Activated naive CD8-positive, alpha-beta T cell treated with anti-CD3 and anti-CD28 coated beads, Interleukin-2, amount 10 ng/mL, durations not matched to agents 7 days and 5 days (primary cell): ENCODE measurements at regions not wholly inside any gene's neighbourhood (a gene's known extent, or its start where the extent isn't known, plus 50 kb on each side); places are given as distances from the start of the nearest gene placed in this dataset.

Experiments
- ATAC-seq: fragments of 150-1000 bp; cut with Tn5 transposase; one replicate; pipeline ENCODE4 v1.10.0; 2021; ENCODE audit warnings: low read depth, moderate library complexity
- POLR2A ChIA-PET: fragments of 350-600 bp; sonication (Branson Sonifier 250); formaldehyde crosslinking; loops from one replicate; lab custom pipeline; 2021; ENCODE audit warnings: antibody characterized with exemption; lab: Charles Lee
- DNase-seq: peaks from one replicate; pipeline ENCODE4 v3.0.0; 2021
- H3K27ac Mint-ChIP-seq: one replicate; pipeline ENCODE4 v1.8.0; 2022; ENCODE audit warnings: mild to moderate bottlenecking, mixed read lengths
- H3K27me3 Mint-ChIP-seq: one replicate; pipeline ENCODE4 v1.8.0; 2022; ENCODE audit warnings: mild to moderate bottlenecking, moderate library complexity, mixed read lengths
- H3K36me3 Mint-ChIP-seq: one replicate; pipeline ENCODE4 v1.8.0; 2021; ENCODE audit warnings: mild to moderate bottlenecking, mixed read lengths
- H3K4me1 Mint-ChIP-seq: one replicate; pipeline ENCODE4 v1.8.0; 2021; ENCODE audit warnings: mixed read lengths
- H3K4me3 Mint-ChIP-seq: one replicate; pipeline ENCODE4 v1.8.0; 2022; ENCODE audit warnings: mild to moderate bottlenecking, moderate library complexity, mixed read lengths
- H3K9me3 Mint-ChIP-seq: one replicate; pipeline ENCODE4 v1.8.0; 2021; ENCODE audit warnings: mixed read lengths

DNA sequence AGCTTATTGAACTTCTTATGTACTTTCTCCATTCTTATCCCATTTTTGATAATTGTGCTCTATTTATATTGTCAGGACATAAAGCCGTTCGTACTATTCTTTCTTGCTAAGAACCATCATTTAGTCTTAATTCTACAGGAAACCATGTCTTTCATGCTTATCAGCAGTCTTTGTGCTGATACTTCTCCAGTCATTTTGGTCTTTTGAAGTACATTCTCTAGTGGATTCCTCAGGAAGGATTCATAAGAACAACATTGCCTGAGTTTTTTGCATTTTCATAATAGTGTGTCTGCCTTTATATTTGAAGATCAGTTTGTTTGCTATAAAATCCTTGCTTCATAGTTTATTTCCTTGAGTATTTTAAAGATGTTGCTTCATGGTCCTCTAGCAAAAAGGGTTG, 126.6 kb upstream of the NEO1 start:
- Mint-ChIP-seq H3K27me3 (peaks cover 50% of the 10 kb centered on the region), H3K4me3 (no peak overlapping the region), H3K27ac (no peak overlapping the region), H3K36me3 (peaks cover 1% of the 10 kb centered on the region), H3K9me3 (no peaks in the 10 kb centered on the region), H3K4me1 (peaks cover 1% of the 10 kb centered on the region)
- no peak for DNase-seq
- no peak for ATAC-seq
- POLR2A ChIA-PET = no interaction called here

GRCh38 chr15:72923289-72923688, 129.0 kb upstream of the NEO1 start:
- Mint-ChIP-seq H3K4me3 (no peak overlapping the region), H3K27ac (no peak overlapping the region), H3K4me1 (peaks cover 1% of the 10 kb centered on the region), H3K9me3 (no peaks in the 10 kb centered on the region), H3K36me3 (peaks cover under 1% of the 10 kb centered on the region), H3K27me3 (peaks cover 42% of the 10 kb centered on the region)
- no peak for DNase-seq
- ATAC-seq = no peak
- POLR2A ChIA-PET = no interaction called here

GRCh38 chr15:72920551-72920950, 131.7 kb upstream of the NEO1 start:
- Mint-ChIP-seq H3K27me3 (peaks cover 27% of the 10 kb centered on the region), H3K9me3 (no peaks in the 10 kb centered on the region), H3K27ac (no peak overlapping the region), H3K4me1 (no peaks in the 10 kb centered on the region), H3K4me3 (no peak overlapping the region), H3K36me3 (no peaks in the 10 kb centered on the region)
- no peak for DNase-seq
- ATAC-seq = no peak
- POLR2A ChIA-PET = no interaction called here

GRCh38 chr15:72919936-72920465, 132.3 kb upstream of the NEO1 start:
- H3K9me3 Mint-ChIP-seq = no peaks in the 10 kb centered on the region
- no peaks in the 10 kb centered on the region for H3K36me3 Mint-ChIP-seq
- no peak overlapping the region for H3K27ac Mint-ChIP-seq
- no peak overlapping the region for H3K4me3 Mint-ChIP-seq
- peaks cover 26% of the 10 kb centered on the region for H3K27me3 Mint-ChIP-seq
- ATAC-seq = no peak
- H3K4me1 Mint-ChIP-seq = no peaks in the 10 kb centered on the region
- no peak for DNase-seq
- POLR2A ChIA-PET = no interaction called here

- ATAC-seq (no peak), DNase-seq (no peak)
- H3K4me3 Mint-ChIP-seq = no peak overlapping the region
- no peak overlapping the region for H3K27ac Mint-ChIP-seq
- H3K4me1 Mint-ChIP-seq = no peaks in the 10 kb centered on the region
- H3K27me3 Mint-ChIP-seq = peaks cover 13% of the 10 kb centered on the region
- no peaks in the 10 kb centered on the region for H3K9me3 Mint-ChIP-seq
- POLR2A ChIA-PET = no interaction called here
- no peaks in the 10 kb centered on the region for H3K36me3 Mint-ChIP-seq
Measured at GRCh38 chr15:72916897-72917296, 133.3 kb upstream of the ADPGK start.

GRCh38 chr15:72916378-72916777, 132.8 kb upstream of the ADPGK start:
- Mint-ChIP-seq H3K36me3 (no peaks in the 10 kb centered on the region), H3K27me3 (peaks cover 8% of the 10 kb centered on the region), H3K27ac (no peak overlapping the region), H3K9me3 (no peaks in the 10 kb centered on the region), H3K4me1 (no peaks in the 10 kb centered on the region), H3K4me3 (no peak overlapping the region)
- DNase-seq = no peak
- no peak for ATAC-seq
- POLR2A ChIA-PET = no interaction called here

GRCh38 chr15:72915843-72916242, 132.3 kb upstream of the ADPGK start:
- ATAC-seq = no peak
- H3K4me3 Mint-ChIP-seq = no peak overlapping the region
- POLR2A ChIA-PET = no interaction called here

GRCh38 chr15:72912996-72913395, 129.4 kb upstream of the ADPGK start:
- Mint-ChIP-seq H3K4me1 (no peaks in the 10 kb centered on the region), H3K36me3 (no peaks in the 10 kb centered on the region), H3K27ac (no peak overlapping the region), H3K4me3 (no peak overlapping the region), H3K27me3 (peaks cover 2% of the 10 kb centered on the region), H3K9me3 (no peaks in the 10 kb centered on the region)
- ATAC-seq (no peak), DNase-seq (no peak)
- POLR2A ChIA-PET = no interaction called here

More at GRCh38 chr15:72915843-72916242, 132.3 kb upstream of the ADPGK start:
- Mint-ChIP-seq H3K27me3 (peaks cover 6% of the 10 kb centered on the region), H3K36me3 (no peaks in the 10 kb centered on the region), H3K4me1 (no peaks in the 10 kb centered on the region), H3K9me3 (no peaks in the 10 kb centered on the region), H3K27ac (no peak overlapping the region)
- no peak for DNase-seq

GRCh38 chr15:72912121-72912520, 128.6 kb upstream of the ADPGK start:
- POLR2A ChIA-PET = no interaction called here
- H3K27me3 Mint-ChIP-seq = peaks cover 2% of the 10 kb centered on the region
- ATAC-seq = no peak

GRCh38 chr15:72911626-72912025, 128.1 kb upstream of the ADPGK start:
- ATAC-seq (no peak), DNase-seq (no peak)
- peaks cover 2% of the 10 kb centered on the region for H3K27me3 Mint-ChIP-seq
- H3K27ac Mint-ChIP-seq = no peak overlapping the region
- POLR2A ChIA-PET = no interaction called here
- no peak overlapping the region for H3K4me3 Mint-ChIP-seq
- no peaks in the 10 kb centered on the region for H3K4me1 Mint-ChIP-seq
- no peaks in the 10 kb centered on the region for H3K36me3 Mint-ChIP-seq
- no peaks in the 10 kb centered on the region for H3K9me3 Mint-ChIP-seq

More at GRCh38 chr15:72912121-72912520, 128.6 kb upstream of the ADPGK start:
- Mint-ChIP-seq H3K4me1 (no peaks in the 10 kb centered on the region), H3K36me3 (no peaks in the 10 kb centered on the region), H3K27ac (no peak overlapping the region), H3K9me3 (no peaks in the 10 kb centered on the region), H3K4me3 (no peak overlapping the region)
- DNase-seq = no peak

DNA sequence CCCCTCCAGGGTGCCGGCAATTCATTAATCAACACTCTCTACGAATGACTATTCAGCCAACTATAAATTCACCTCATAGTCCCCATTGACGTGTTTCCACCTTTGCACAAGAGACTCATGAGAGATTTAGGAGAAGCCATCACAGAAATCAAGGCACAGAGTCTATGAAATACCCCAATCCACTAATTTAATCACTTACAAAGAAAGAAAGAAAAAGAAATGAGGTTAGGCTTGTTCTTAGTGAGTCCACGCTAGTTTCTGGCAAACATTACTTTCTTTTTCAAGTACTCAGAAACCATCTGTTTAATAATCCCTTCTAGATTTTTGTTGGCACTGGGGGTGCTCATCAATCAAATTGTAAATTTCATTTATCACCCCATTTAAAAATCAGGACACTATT, 125.2 kb upstream of the ADPGK start:
- POLR2A ChIA-PET = no interaction called here
- H3K4me1 Mint-ChIP-seq = no peaks in the 10 kb centered on the region
- no peak overlapping the region for H3K27ac Mint-ChIP-seq

DNA sequence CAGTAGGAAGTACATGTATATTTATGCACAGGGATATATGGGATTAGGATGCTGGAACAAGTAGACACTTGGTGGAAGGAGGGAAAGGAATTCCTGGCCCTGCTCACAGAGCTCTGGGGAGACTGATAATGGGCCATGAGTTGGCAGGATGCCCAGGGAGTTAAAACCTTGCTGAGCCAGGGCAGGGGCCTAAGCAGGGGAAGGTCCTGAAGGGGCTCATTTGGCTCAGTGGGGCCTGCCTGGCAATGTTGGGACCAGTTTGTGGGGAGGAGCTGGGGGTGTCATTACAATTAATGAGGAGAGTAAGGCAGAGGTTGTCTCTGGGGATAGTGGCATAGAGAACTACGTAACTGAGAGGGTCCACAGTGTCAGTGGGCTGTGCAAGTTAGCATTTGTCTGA, 124.2 kb upstream of the ADPGK start:
- Mint-ChIP-seq H3K4me3 (no peak overlapping the region), H3K4me1 (no peaks in the 10 kb centered on the region), H3K27ac (no peak overlapping the region), H3K36me3 (no peaks in the 10 kb centered on the region), H3K27me3 (peaks cover 8% of the 10 kb centered on the region), H3K9me3 (no peaks in the 10 kb centered on the region)
- DNase-seq (no peak), ATAC-seq (no peak)
- POLR2A ChIA-PET = no interaction called here

More for the DNA sequence above, 125.2 kb upstream of the ADPGK start:
- DNase-seq (no peak), ATAC-seq (no peak)
- H3K36me3 Mint-ChIP-seq = no peaks in the 10 kb centered on the region
- H3K4me3 Mint-ChIP-seq = no peak overlapping the region
- H3K9me3 Mint-ChIP-seq = no peaks in the 10 kb centered on the region
- peaks cover 8% of the 10 kb centered on the region for H3K27me3 Mint-ChIP-seq

GRCh38 chr15:72902919-72903260, 119.3 kb upstream of the ADPGK start:
- ATAC-seq = no peak
- H3K27ac Mint-ChIP-seq = no peak overlapping the region
- no peaks in the 10 kb centered on the region for H3K36me3 Mint-ChIP-seq
- POLR2A ChIA-PET = no interaction called here
- no peaks in the 10 kb centered on the region for H3K9me3 Mint-ChIP-seq
- no peak overlapping the region for H3K4me3 Mint-ChIP-seq
- no peaks in the 10 kb centered on the region for H3K4me1 Mint-ChIP-seq
- H3K27me3 Mint-ChIP-seq = peaks cover 28% of the 10 kb centered on the region
- DNase-seq = no peak

- ATAC-seq (no peak), DNase-seq (no peak)
- peaks cover 28% of the 10 kb centered on the region for H3K27me3 Mint-ChIP-seq
- POLR2A ChIA-PET = no interaction called here
- no peaks in the 10 kb centered on the region for H3K9me3 Mint-ChIP-seq
- no peaks in the 10 kb centered on the region for H3K36me3 Mint-ChIP-seq
- H3K4me3 Mint-ChIP-seq = no peak overlapping the region
- H3K4me1 Mint-ChIP-seq = no peaks in the 10 kb centered on the region
- H3K27ac Mint-ChIP-seq = no peak overlapping the region
Measured at GRCh38 chr15:72902245-72902918, 118.8 kb upstream of the ADPGK start.
